SK-N-DZ (cell line): ENCODE measurements at regions not wholly inside any gene's neighbourhood (a gene's known extent, or its start where the extent isn't known, plus 50 kb on each side); places are given as distances from the start of the nearest gene placed in this dataset.

Experiments used
- DNase-seq: peaks from one replicate; pipeline ENCODE4 v3.0.0-alpha.2; 2015; ENCODE audit warnings: low spot score

DNA sequence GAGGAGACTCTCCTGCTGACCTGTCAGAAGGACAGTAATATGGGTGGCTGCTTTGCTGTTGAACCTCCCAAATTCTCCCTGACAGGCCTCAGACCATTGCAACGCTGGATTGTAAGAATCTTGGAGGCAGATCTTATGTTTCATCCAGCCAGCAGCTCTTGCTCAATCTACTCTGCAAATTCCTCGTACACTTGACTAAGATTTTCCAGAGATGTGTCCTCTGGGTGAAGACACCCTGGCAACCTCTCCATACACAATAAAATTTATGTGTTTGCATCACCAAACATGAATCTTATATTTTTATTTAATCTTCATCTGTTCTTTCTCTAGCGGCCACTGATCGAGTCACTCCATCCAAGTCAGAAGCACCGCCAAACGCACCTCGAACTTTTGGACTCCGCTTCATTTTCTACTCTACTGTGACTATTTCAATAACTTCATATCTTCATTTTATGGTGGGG, 623.1 kb downstream of the ACTR3B start:
- no peak for DNase-seq

DNA sequence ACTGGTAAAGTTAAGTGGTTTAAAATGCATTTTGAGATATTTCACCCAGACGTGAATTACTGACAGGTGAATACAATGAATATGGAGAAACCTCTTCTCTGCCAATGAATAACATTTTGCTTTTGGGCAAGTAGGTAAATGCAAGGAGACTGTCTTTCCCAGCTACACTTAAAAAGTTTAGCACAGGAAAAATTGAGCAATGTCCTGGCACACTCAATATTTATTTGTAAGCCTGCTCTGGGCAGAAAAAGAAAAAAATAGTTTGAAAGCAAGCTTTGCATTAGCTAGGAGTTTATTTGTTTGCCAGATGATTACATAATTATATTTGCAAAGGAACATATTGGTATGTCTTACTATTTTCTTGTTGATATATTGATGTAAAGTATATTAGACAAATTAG, 624.2 kb downstream of the ACTR3B start:
- DNase-seq: no peak

DNA sequence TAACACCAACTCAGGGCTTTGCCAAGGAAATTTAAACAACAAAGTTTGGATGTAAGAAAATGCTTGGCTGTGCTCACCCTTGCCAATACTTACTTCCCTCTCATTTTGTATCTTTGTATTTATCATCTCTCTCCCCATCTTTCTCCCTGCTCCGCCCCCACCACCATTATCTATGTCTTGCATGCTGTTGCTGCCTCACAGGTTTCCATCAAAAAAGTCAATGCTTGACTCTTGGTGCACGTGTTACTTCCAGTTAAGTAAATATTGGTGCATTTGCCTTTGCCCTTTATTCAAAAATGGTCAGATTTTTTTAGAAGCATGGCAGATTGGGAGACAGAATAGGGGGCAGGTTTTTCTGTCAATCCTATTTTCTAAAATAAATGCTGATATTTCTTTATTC, 626.0 kb downstream of the ACTR3B start:
- DNase-seq: no peak

DNA sequence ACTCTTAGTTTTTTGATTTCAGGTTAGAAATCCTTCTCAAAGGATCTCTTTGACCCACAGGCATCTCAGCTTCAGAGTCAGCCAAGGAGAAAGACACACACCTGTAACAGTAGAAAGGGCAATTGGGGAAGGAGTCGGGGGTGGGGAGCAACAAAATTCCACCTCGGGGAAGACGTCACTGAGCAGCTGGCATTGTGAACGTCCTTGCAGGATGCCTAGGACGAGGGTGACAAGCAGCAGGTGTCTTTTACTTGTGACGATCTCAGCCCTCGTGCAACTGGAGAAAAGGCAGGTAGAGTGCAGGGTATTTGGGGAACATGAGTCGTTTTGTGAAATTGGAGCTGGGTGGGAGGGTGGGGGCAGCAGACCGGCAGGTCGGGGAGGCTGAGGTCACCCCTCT, 627.0 kb downstream of the ACTR3B start:
- DNase-seq: no peak

DNA sequence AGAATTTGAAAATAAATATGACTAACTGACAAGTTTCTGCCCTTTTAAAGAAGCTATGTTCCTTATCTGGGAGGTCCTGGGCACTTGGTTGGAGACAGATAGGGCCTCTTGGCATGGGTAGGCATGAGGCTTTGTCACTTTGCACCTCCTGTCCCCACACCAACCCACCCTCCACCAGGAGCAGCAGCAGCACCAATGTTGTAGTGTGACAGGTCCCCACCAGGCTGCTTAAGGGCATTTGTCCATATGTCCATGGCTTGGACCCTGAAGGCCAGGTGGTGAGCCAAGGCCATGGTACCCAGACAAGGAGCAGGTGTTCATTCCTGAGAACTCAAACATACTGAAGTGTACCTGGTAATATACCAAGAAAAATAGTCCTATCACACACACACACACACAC, 629.1 kb downstream of the ACTR3B start:
- no peak for DNase-seq

DNA sequence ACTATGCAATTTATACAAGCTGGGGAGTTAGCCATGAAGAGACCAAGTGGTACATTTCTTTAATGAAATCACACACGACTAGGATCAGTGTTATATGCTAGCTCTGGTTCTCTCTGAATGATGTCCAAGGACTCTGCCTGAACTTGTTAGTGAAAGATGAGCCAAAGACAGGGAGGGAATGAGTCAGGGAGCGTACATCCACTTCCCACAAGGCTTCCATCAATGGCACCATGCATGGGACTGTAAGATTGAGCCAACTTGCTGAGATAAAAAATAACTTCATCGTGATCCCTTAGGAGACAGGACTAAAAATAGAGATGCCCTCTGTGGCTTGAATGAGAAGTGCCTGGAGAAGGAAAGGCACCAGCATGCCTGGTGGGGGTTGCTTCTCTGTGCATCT, 629.7 kb downstream of the ACTR3B start:
- DNase-seq: no peak

DNA sequence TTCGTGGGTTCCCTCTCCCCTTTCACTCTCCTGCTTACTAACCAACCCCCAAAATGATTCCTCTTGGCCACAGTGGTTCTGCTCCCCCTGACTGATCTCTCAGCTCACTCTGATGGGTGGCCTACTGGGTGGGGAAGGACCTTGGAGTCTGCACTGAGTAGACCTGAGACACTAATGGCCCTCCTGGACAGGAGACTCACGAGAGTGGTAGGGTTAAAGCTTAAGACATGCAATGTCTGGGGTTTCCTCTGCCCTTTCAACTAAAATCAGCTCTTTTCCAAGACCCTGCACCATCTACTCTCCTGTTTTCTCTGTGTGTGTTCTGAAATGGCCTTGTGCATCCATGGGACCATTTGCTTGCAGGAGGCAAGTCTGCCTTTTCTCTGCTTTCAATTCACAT, 631.4 kb downstream of the ACTR3B start:
- no peak for DNase-seq

DNA sequence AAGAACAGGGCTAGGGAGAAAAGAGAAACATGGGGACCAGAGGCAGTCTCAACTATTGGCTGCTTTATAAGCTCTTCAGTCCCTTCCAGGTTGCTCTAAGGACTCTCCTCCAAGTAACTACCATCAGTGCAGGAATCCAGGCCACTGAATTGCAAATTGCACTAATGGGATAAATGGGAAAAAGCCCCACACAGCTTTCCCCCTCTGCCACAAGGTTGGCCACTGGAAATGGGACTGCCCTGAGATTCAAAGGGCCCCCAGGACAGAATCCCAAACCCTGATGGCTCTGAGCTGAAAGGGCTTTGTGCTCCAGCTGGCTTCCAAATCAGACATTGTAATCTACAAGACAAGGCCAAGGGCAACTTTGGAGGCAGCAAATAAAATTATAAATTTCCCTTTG, 633.2 kb downstream of the ACTR3B start:
- no peak for DNase-seq

DNA sequence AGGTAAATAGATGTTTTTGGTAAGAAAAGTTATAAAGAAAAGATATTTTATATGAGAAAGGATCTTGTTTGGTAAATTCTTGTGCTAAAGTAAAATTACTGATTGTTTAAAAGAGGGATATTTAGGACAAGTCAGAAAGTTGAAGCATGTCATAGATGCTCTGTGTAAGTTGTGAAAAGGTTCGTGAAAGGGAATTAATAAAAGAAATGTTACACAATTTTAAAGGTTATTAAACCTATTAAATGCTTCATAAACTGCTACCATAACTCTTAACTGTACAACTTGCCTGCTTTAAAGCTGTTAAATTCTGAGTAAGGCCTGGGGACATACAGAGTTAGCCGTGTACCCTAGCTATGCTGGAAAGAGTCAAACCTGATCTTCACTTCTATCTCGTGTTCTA, 634.1 kb downstream of the ACTR3B start:
- no peak for DNase-seq

DNA sequence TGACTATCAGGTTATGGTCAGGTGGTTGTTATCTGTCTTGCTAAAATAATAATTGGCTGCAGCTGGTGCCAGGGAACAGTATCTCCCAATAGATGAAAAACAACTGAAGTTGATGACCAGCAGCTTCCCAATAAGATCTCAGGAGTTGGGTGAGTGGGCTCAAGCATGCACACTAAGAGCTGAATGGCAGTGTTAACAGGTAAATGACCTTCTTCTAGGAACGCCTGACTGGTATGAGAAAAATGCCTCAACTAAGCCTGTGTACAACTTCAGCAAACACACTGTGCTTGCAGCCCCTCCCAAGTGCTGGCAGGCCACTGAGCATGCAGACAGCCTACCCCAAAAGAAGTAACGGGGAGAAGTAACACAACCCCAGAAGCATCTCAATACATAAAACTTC, 636.9 kb downstream of the ACTR3B start:
- no peak for DNase-seq

DNA sequence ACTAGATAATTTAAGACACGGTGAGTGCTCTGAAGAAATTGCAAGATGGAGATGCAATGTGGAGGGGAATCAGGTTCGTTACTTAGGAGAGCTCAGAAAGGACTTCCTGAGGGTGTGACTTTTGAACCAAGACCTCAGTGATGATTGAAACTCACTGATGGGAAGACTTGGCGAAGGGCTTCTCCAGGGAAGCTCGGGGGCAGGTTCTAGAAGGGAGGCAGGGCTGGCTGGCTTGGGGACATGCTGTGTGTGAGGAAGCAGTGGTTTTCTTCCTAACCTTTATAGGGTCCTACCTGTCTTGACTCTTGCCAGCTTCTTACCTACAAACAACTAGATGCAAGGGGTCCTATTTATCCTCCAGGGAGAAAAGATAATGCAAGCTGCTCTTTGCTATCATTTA, 637.9 kb downstream of the ACTR3B start:
- DNase-seq: no peak

DNA sequence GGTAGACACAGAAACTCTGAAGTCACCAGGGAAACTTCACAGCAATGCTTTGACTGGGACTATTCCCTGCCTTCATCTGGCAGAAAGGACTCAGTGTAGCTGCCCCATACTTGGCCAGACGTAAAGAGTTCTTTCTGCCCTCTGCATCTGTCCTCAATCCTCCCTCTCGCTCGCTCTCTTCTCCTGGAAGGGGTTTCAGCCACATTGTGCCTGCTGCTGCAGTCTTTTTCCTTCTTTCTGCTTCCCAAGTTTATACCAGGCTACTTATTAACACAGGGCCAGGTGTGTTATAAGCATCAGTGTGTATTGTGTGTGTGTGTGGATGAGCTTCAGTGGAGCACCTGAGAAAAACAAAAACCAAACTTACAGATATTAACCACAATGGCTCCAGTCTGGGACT, 638.4 kb downstream of the ACTR3B start:
- no peak for DNase-seq

DNA sequence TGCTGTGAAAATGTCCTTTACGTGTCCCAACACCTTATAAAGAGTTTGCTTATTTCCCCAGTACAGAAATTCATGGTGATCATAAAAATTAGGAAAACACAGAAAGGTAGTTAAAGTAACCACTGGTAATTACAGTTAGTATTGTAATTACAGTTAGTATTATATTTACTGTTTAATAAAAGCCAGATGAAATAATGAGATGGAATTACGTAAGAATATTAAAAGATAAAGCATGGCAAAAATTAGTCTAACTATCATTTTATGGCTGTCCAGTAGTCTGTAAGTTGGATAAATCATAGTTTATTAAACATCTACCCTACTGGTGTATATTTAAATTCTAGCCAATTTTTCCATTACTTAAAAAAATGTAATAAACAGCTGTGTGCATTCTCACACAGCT, 638.8 kb downstream of the ACTR3B start:
- no peak for DNase-seq

DNA sequence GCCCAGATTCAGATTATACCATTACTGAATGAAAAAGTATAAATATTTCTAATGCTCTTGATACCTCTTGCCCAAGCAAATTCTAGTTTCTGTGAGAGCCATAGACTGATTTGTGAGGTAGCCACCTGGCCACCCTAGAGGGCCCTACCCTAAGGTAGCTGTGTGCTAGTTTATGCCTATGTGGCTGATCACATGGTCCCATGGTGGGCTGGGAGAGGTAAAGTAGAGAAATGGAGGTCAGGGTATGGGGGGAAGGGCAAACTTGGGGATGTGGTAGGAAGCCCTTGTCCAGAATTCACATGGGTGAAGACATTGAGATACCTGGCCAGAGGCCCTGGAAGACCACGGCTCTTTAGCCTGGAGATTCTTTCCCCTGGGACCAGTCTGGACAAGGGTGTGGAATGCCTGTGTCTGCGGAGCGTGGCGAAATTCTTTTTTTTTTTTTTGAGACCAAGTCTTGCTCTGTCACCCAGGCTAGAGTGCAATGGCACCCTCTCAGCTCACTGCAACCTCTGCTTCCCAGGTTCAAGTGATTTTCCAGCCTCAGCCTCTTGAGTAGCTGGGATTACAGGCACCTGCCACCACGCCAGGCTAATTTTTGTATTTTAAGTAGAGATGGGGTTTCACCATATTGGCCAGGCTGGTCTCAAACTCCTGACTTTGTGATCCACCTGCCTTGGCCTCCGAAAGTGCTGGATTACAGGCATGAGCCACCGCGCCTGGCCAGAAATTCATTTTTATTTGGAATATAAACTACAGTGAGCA, 639.4 kb downstream of the ACTR3B start:
- no peak for DNase-seq

DNA sequence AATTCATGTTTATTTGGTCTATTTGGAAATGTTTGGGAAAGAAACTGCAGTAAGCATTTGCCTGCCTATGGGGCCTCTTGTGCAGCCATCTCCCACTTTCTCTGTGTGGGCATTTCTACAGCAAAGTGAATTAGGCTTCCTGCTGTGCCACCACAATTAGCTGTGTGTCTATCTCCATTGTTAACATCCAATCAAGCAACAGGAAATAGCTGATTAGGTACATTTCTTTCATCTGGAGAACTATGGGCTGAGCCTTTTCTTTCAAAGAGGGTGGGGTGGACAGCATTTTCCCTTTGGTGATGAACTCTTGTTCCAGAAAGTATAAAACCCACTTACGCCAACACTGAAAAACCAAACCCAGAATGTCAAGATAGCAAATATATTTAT, 640.0 kb downstream of the ACTR3B start:
- no peak for DNase-seq

DNA sequence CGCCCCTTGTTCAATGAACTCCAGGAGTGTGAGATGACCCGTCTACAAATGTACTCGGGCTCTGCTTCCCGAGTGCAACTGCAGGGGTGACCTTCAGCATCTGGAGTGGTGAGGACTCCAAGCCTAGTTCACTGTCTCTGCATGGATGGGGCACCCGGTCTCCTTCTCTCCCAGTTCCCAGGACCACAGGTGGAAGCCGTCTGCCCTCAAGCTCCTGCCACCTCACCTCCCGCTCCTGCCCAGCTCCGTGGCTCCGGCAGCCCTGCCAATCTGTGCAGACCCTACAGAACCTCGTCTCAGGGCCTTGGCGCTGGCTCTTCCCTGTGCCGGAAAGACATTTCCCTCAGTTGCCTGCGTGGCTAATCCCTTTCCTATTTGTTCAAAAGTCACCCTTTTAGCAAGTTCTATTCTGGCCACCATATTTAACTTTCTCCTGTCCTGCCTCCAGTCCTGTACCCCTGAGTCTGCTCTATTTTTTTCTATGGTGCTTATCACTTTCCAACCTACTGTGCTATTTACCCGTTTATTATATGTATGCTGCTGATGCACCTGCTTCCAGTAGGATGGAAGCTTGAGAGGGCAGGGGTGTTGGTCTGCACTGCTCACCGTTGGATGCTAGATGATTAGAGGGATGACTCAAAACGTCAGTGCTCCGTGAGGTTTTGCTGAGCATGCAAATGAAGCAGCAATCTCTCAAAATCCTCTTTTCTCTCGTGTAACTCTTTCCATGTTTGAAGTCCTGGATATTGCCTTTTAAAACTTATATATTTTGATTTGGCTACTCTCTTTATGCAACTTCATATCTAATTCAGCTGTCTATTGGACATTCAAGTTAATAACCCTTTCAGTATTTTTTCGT, 641.4 kb downstream of the ACTR3B start:
- no peak for DNase-seq

DNA sequence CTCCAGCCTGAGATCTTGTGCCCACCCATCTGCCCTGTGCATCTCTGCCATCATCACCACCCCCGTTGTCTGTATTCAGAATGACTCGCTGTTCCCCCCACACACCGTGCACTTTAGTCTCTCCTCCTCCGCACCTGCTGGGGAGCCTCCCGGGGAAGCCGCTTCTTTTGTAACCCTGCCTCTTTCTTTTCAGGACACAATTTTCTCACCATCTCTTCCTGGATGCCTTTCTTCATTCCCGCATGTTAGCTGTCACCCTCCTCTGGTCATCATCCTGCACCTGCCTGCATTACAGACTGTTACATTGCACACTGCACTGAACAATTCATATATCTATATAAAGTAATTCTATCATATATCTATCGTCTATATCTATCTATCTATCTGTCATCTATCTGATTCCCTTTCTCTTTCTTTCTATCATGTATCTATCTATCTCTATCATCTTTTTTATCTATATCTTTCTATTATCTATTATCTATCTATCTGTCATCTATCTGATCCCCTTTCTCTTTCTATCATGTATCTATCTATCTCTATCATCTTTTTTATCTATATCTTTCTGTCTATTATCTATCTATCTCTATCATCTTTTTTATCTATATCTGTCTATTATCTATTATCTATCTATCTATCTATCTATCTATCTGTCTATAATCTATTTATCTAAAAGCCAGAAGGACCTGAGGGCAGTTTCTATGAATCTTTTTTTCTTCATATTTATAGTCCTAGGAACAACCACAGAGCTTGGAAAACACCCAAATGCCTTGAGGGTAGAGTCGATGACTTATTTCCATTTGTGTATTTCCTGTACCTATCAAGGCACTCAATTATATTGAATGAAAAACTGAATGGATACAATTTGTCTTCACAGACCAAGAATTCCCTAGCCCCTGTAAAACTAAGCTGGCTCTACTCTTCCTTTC, 642.5 kb downstream of the ACTR3B start:
- no peak for DNase-seq

DNA sequence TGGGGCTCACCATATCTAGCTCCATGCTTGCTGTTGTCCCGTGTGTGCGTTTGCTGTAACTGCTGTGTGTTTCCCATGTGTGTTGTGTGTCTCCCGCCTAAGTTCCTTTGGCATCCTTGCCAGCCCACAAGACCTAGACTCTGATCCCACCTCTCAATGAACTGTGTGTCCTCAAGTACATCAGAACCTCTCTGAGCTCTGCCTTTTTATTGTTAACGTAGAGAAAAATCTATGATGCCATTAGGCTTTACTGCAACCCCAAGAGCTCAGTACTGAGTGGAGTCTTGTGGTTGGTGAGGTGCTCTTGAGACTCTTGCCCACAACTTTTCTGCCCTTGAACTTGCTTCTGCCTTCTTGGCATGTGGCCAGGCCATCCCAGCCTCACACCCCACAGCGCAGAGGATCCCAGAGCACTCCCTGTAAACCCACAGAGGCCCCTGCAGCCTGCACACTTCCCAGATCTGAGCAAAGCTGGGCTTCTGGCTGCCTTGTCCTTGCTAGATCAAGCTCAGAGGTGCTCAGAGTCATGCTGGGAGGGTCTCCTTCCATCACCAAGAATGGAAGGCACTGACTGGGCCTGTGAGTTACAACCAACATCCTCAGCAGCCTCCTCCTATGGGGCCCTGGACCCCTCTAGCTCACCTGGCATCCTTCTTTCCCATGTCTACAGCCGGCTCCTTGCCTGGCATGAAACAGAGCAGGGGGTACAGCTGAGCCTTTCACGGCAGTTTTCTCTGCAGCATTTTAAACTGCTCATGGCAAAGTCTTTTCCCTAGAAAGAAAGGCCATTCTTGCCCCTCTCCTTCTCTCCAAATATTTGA, 643.4 kb downstream of the ACTR3B start:
- DNase-seq: no peak

DNA sequence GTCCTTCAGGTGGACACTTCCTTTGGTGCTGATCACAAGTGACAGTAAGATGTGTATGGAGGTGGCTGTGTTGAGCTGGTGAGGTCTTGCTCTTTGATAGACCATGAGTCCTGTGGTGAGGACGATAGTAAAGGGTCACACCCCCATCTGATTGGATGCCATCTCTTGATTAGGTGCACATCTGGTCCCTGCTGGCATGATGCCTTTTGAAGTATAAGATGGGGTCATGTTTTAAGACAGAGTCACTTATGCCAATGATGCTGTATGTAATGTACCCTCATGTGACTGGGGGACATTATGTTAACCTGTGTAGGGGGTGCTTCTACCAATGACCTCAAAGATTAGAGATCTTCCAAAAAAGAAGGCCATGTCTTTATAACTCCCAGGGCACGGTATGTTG, 644.6 kb downstream of the ACTR3B start:
- no peak for DNase-seq

DNA sequence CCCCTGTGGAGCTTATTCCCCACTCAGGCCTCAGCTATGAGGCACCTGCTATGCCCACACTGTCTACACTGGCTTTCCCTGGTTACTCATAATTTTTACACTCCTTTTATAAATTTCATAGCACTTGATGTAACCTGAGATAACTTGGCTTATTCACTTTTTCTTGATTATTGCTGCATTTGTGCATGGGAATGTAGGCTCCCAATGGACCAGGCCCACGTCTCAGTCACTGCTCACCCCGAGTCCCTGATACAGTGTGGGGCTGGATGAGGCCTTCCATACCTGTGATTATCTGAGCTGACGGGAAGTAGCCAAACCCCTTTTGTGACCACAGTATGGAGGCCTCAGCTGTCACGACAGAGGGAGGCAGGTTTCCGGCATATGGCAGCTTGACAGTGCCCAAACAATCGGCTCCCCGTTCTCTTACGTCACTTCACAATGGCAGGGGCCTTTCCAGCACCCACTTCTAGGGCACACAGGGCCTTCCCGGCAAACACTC, 645.3 kb downstream of the ACTR3B start:
- no peak for DNase-seq
